ENCODE measurements at regions not wholly inside any gene's neighbourhood (a gene's known extent, or its start where the extent isn't known, plus 50 kb on each side); places are given as distances from the start of the nearest gene placed in this dataset.

DNA sequence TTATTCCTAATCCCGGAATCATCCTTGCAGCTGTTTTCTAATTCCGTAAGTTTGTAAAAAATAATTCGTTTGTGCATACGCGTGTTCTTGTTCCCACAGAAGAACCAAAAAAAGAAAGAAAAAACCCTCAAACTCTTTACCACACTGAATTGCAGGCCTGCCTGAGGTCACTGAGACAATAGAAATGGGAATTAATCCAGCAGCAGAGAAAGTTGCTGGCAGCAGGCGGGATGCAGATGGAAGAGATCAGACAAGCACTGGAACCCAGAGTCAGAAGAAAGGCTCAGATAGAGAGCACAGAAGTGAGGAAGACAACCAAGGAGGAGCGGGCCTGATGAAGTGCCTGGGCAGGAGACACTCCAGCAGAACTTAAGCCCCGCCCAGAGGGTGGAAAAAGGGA is 141.5 kb upstream of the VWC2 start (continued):
- TF ChIP-seq, protein P1, sequence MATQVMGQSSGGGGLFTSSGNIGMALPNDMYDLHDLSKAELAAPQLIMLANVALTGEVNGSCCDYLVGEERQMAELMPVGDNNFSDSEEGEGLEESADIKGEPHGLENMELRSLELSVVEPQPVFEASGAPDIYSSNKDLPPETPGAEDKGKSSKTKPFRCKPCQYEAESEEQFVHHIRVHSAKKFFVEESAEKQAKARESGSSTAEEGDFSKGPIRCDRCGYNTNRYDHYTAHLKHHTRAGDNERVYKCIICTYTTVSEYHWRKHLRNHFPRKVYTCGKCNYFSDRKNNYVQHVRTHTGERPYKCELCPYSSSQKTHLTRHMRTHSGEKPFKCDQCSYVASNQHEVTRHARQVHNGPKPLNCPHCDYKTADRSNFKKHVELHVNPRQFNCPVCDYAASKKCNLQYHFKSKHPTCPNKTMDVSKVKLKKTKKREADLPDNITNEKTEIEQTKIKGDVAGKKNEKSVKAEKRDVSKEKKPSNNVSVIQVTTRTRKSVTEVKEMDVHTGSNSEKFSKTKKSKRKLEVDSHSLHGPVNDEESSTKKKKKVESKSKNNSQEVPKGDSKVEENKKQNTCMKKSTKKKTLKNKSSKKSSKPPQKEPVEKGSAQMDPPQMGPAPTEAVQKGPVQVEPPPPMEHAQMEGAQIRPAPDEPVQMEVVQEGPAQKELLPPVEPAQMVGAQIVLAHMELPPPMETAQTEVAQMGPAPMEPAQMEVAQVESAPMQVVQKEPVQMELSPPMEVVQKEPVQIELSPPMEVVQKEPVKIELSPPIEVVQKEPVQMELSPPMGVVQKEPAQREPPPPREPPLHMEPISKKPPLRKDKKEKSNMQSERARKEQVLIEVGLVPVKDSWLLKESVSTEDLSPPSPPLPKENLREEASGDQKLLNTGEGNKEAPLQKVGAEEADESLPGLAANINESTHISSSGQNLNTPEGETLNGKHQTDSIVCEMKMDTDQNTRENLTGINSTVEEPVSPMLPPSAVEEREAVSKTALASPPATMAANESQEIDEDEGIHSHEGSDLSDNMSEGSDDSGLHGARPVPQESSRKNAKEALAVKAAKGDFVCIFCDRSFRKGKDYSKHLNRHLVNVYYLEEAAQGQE (IDR thresholded peaks at IDR 0.05; ENCODE audit: low read depth) = no peak
- TF ChIP-seq TCF7L2 (IDR thresholded peaks at IDR 0.05; ENCODE audit: borderline replicate concordance, extremely low read depth, insufficient read depth, insufficient read length) = no peak
- no peak for TF ChIP-seq ZNF274 (IDR thresholded peaks at IDR 0.05; ENCODE audit: low read depth, low read length)
- TF ChIP-seq POLR2AphosphoS5 (IDR thresholded peaks at IDR 0.05; ENCODE audit: low read depth, low read length) = no peak
- TF ChIP-seq ZFX (IDR thresholded peaks at IDR 0.05) = no peak
- TF ChIP-seq, protein P2, sequence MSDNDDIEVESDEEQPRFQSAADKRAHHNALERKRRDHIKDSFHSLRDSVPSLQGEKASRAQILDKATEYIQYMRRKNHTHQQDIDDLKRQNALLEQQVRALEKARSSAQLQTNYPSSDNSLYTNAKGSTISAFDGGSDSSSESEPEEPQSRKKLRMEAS (IDR thresholded peaks at IDR 0.05) = no peak
- no peak for TF ChIP-seq EGR1 (IDR thresholded peaks at IDR 0.05; ENCODE audit: low read depth)

DNA sequence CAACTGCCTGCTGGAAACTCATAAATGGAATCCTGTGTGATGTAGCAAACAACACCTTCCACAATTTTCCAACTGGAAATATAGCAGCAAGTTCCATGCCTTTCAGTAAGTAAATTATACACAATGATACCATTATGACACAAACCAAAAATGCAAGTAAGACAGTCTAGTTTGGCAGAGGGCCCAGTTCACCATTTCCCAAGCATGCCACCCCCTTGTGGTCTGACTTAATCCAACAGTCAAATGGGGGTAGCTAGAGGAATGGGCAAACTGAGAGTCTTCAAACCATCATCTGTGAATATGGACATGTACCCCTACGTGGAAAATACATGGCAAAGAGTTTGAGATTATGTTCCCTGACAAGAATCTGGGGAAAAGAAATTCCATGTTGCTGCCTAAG is 137.6 kb upstream of the VWC2 start:
- Histone ChIP-seq H4K20me1 (ENCODE audit: insufficient read depth) (no peaks in the 10 kb centered on the region), H3K4me3 (replicated peaks in 1 of 2; ENCODE audit: low read depth in 1 of 2, low read length in 2 of 2) (no peak overlapping the region), H3K36me3 (ENCODE audit: control insufficient read depth in 1 of 2, insufficient read depth in 2 of 2, low read length in 2 of 2) (no peaks in the 10 kb centered on the region), H2AFZ (ENCODE audit: low read depth, low read length, poor library complexity, severe bottlenecking) (no peak overlapping the region), H3K9me3 (ENCODE audit: control insufficient read depth in 1 of 2, insufficient read depth in 1 of 2, low read depth in 1 of 2, low read length in 2 of 2) (peaks cover 7 to 22% of the 10 kb centered on the region in 2 experiments; a peak in 2 of 4 replicates), H3K79me2 (ENCODE audit: insufficient read depth, low read length) (no peaks in the 10 kb centered on the region), H3K4me2 (ENCODE audit: low read length) (no peak overlapping the region), H3K27ac (ENCODE audit: low read depth, low read length) (no peak overlapping the region), H3K27me3 (ENCODE audit: insufficient read depth, low read length) (no peaks in the 10 kb centered on the region), H3K9ac (ENCODE audit: low read length) (no peak overlapping the region), H3K4me1 (ENCODE audit: control insufficient read depth in 1 of 2, insufficient read depth in 2 of 2, low read length in 2 of 2) (no peaks in the 10 kb centered on the region), H3K9me2 (ENCODE audit: insufficient read depth) (no peaks in the 10 kb centered on the region)
- ChIA-PET POLR2A (no interaction called here), CTCF (no interaction called here), RAD21 (ENCODE audit: low non-redundant PET in 1 of 2, low total read pairs in 2 of 2, uncharacterized antibody in 2 of 2, unreplicated experiment in 2 of 2) (no interaction called here)
- no peak for DNase-seq (ENCODE audit: low read depth, low spot score)
- no TSS peak for BruUV-seq (replicated peaks)
- intact Hi-C loops (cut with micrococcal nuclease) = no loop called here
- ATAC-seq = no peak
- TF ChIP-seq POLR2AphosphoS5 (IDR thresholded peaks at IDR 0.05; ENCODE audit: low read depth, low read length) (no peak), YY1 (IDR thresholded peaks at IDR 0.05; ENCODE audit: extremely low read depth, insufficient replicate concordance, low read depth, low read length) (no peak), SP1 (IDR thresholded peaks at IDR 0.05; ENCODE audit: low read depth) (no peak), SRF (IDR thresholded peaks at IDR 0.05; ENCODE audit: low read depth) (no peak), SIN3A (IDR thresholded peaks at IDR 0.05; ENCODE audit: low read depth) (no peak), RAD21 (IDR thresholded peaks at IDR 0.05; ENCODE audit: low read depth) (no peak), CEBPB (IDR thresholded peaks at IDR 0.05; ENCODE audit: low read depth) (no peak), ZNF274 (IDR thresholded peaks at IDR 0.05; ENCODE audit: low read depth, low read length) (no peak), TCF7L2 (IDR thresholded peaks at IDR 0.05; ENCODE audit: borderline replicate concordance, extremely low read depth, insufficient read depth, insufficient read length) (no peak), EZH2 (IDR thresholded peaks at IDR 0.05) (no peak), CBX3 (IDR thresholded peaks at IDR 0.05; ENCODE audit: low read depth) (no peak), JUND (IDR thresholded peaks at IDR 0.05) (no peak)
- TF ChIP-seq, protein P3, sequence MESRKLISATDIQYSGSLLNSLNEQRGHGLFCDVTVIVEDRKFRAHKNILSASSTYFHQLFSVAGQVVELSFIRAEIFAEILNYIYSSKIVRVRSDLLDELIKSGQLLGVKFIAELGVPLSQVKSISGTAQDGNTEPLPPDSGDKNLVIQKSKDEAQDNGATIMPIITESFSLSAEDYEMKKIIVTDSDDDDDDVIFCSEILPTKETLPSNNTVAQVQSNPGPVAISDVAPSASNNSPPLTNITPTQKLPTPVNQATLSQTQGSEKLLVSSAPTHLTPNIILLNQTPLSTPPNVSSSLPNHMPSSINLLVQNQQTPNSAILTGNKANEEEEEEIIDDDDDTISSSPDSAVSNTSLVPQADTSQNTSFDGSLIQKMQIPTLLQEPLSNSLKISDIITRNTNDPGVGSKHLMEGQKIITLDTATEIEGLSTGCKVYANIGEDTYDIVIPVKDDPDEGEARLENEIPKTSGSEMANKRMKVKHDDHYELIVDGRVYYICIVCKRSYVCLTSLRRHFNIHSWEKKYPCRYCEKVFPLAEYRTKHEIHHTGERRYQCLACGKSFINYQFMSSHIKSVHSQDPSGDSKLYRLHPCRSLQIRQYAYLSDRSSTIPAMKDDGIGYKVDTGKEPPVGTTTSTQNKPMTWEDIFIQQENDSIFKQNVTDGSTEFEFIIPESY (IDR thresholded peaks at IDR 0.05; ENCODE audit: extremely low read depth, insufficient replicate concordance, low read length) = no peak
